COLO829 (cell line): ENCODE measurements at regions not wholly inside any gene's neighbourhood (a gene's known extent, or its start where the extent isn't known, plus 50 kb on each side); places are given as distances from the start of the nearest gene placed in this dataset.

Source experiments
- DNase-seq: peaks from one replicate; pipeline ENCODE4 v3.0.0; 2012; ENCODE audit warnings: low spot score

- no peak for DNase-seq
These were observed 186.0 kb upstream of the HDAC4 start for GRCh38 chr2:239586651-239587310.

DNA sequence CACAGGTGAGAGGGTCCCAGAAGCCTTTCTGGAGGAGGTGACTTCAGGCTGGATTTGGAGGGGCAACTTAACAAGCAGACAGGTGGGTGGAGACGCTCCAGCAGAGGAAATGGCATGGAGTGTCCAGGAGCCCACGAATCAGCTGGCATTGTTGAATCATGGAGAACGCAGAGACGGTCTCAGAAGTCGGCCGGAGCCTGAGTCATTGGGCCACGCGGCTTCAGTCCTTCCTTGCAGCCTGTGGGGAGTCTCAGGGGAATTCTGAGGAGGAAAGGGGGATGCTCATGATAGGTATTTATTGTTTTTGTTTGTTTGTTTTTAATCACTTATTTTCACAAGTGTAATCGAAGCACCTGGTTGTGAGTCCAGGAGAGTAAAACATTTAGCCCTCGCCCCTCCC is 184.6 kb upstream of the HDAC4 start:
- no peak for DNase-seq

GRCh38 chr2:239584986-239585385 is 184.2 kb upstream of the HDAC4 start:
- no peak for DNase-seq

- DNase-seq = no peak
These were observed 183.3 kb upstream of the HDAC4 start for GRCh38 chr2:239583879-239584859.

GRCh38 chr2:239583171-239583878 is 182.5 kb upstream of the HDAC4 start:
- DNase-seq = no peak

GRCh38 chr2:239582476-239582875 is 181.7 kb upstream of the HDAC4 start:
- DNase-seq = no peak

DNA sequence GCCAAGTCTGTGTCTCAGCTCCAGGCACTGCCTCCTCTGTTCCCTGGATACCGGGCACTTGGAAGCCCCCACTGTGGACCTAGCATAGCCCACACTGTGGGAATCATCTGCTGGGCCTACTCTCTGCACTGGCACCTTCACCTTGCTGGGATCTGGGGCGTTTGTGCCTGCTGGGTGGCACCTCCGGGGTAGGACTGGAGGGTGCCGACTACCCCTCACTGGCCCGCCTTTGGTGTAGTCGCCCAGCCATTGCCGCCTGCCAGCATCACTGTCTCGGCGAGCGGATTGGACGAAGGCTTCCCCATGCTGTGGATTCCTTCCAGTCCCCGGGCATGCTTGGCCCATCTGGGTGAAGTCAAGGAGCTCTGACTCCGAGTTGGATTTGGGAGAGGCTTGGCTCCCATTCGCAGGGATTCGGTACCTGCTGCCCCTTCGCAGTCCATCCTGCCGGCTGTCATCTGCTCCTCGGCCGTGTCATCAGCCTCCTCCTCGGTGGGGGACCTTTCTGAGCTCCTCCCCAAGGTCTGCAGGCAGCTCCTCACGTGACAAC is 180.6 kb upstream of the HDAC4 start:
- no peak for DNase-seq

GRCh38 chr2:239580199-239580527 is 179.3 kb upstream of the HDAC4 start:
- DNase-seq = no peak

GRCh38 chr2:239579524-239580198 is 178.8 kb upstream of the HDAC4 start:
- DNase-seq = no peak

DNA sequence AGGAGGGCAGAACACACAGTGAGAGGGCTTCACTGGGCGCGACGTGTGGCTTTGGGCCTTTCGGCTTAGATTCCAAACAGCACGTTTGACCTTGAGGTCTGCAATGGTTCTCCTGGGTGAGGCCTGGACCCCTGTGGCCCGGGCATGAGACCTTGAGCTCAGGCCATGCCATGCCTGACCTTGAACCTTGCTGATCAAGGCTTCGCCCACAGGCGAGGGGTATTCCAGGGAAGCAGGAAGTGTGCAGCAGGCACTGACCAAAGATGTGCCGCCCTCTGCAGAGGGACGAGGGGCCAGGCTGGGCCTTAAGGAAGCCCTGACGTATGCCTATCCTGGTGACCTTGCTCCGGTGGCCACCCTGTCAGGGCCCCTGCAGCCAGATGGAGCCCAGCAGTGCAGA is 178.3 kb upstream of the HDAC4 start:
- no peak for DNase-seq

GRCh38 chr2:239578381-239578780 is 177.6 kb upstream of the HDAC4 start:
- DNase-seq = no peak

DNA sequence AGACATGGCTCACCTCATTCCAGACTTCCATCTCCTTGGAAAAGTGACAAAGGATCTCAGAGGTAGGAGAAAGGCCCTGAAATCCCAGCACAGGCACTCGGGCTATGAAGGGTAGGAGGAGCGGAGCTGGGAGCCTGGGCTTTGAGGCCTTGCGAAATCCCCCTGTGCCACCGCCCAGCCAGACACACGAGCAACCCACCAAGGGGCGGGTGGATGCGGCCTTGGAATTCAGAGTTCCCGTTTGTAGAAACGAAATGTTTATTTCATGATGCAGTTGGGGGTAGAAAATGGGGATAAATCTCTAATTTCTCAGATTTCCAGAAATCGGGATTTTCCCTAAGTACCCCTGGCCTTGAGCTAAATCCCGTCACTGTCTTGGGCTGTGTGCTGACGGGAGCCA is 177.1 kb upstream of the HDAC4 start:
- DNase-seq = no peak

DNA sequence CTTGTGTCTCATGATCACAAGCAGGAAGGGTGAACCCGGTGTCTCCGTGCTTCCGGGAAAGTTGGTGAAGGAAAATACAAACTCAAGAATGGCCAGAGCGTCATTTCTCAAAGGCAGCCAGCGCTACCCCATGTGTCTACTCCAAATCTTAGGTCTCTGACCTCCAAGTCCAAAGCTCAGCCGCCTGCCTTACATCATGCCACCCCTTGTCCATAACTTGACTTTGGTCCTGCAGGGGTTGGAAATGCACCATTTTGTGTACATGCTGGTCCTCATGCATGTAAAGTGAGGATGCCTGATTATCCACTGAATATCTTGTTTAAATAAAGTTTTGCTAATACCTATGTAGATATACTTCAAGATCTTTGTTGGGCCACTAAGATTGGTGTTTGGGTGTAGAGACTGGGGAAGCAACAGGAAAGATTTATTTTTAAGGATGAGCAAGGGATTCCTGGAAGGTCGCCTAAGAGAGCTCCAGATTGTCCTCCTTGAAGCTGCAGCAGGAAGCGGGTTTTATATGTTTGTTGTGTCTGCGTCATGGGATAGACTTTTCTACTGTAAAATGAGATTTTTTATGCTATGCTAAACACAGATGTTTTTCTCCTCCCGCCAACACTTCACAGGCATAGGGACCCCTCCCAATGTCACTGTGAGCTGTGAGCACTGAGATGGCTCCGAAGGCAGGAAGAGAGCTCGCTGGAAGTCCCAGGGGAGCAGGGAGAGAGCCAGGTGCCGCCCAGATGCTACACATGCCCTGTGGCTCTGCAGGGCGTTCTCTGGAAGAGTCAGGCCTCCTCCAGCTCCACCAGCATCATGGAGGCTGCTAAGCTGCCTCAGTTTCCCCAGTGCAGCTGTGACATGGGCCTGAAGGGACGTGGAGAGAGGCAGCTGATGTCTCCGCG is 176.2 kb upstream of the HDAC4 start:
- no peak for DNase-seq

GRCh38 chr2:239575931-239576445 is 175.2 kb upstream of the HDAC4 start:
- no peak for DNase-seq

DNA sequence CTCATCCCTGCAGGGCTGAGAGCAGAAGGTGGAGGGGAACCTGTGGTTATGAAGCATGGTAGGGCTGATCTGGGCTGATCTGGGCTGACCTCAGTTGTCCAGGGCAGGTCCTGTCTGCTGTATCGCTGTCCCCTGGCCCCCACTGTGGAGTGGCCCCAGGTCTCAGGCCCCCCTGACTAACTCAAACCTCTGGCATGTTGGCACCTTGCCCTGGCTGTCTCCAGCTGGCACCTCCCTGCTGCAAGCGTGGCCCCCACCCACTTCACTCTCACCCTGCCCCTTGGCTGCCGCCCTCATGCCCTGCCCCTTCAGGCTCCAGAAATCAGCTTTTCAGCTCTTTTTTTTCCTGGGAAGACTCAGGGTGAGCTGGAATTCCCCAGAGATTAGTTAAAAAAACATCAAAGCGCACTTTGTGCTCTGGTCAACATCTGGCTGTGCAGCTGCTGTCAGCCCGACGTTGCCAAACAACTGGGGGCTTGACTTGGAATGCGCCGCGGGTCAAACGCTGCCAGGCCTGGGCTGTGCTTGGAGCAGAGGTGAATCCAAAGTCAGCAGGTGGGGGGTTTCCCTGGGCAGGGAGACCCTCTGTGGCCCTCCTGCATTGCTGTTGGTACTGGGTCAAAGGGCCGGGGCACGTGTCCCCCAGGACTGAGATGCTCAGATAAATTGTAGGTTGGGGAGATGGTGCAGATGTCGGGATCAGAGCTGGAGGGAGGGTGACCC is 173.8 kb upstream of the HDAC4 start:
- DNase-seq = no peak

GRCh38 chr2:239574054-239574433 is 173.2 kb upstream of the HDAC4 start:
- DNase-seq = no peak

DNA sequence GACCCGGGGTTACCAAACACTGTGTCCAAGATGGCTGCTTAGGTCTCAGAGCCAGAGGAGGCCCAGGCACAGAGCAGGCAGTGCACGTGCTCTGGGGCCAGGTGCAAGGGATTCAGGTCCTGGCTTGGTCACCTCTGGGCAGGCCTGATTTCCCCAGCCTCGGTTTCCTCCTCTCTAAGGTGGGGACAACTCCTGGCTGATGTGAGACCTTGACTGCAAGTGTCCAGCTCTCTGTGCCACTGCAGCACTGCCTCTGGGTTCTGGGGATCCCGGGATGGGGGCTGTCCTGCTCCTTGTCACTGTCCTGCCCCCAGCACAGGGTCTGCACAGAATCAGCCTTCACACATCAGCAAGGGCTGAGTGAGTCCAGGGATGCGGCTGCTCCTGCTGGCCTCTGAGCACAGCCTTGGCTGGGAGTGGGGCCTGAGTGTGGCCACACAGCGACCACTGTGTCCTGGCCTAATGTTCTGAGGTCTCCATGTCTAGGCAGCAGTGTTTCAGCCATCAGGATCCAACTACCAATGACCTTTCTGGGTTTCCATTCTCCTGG is 170.2 kb upstream of the HDAC4 start:
- no peak for DNase-seq

- no peak for DNase-seq
These were observed 169.6 kb upstream of the HDAC4 start for GRCh38 chr2:239570216-239570925.
